Left lobe of liver (tissue), 2 donors: ENCODE measurements at regions not wholly inside any gene's neighbourhood (a gene's known extent, or its start where the extent isn't known, plus 50 kb on each side); places are given as distances from the start of the nearest gene placed in this dataset.

Experiments
- ATAC-seq: fragments of 200-7000 bp; cut with Tn5 transposase; one replicate; pipeline ENCODE4 v1.9.1; 2020; ENCODE audit warnings: mild to moderate bottlenecking, moderate library complexity
- DNase-seq: peaks from one replicate; pipeline ENCODE4 v3.0.0-alpha.2; 2020; ENCODE audit warnings: low spot score
- donor health status: DM: no; HTN: no; CAD: no; lungs with moderate emphysema.
- donor health status: DM: no; HTN: yes; CAD: no.

DNA sequence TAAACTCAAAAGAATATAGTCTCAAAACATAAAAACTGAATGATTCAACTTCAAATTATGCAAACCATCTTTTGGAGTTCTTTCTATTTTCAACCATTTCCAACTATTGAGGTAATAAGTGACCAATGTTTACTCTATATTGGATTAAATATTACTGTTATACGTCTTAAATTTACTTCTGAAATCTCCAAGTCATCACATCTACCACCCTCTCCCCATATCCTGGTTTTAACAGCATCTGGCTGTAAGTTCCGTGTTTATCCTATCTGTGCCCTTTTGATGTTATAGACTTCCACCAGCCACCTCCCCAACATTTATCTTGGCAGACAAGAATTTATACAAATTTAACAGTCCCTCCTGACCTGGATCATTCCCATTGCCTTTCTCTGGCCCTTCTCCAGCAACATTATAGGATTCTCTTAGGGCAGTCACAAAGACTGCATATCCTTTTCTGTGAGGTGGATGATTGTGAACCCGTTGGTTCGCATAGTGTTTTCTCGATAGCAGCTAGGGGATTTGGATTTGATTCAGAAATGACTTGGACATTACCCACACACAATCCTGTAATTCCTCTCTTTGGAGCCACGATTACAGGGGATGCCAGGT is 313.4 kb upstream of the FMN2 start:
- DNase-seq: no peak
- no peak for ATAC-seq

DNA sequence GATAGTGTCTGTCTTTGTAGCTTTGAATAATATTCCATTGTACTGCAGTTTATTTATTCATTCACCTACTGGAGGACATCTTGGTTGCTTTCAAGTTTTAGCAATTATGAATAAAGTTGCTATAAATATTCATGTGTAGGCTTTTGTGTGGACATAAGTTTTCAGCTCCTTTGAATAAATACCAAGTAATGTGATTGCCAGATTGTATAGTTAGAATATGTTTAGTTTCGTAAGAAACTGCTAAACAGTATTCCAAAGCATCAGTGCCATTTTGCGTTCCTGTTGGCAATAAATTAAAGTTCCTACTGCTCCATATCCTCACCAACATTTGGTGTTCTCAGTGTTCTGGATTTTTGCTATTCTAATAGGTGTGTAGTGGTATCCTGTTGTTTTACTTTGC is 311.7 kb upstream of the FMN2 start:
- ATAC-seq: no peak
- DNase-seq: no peak

DNA sequence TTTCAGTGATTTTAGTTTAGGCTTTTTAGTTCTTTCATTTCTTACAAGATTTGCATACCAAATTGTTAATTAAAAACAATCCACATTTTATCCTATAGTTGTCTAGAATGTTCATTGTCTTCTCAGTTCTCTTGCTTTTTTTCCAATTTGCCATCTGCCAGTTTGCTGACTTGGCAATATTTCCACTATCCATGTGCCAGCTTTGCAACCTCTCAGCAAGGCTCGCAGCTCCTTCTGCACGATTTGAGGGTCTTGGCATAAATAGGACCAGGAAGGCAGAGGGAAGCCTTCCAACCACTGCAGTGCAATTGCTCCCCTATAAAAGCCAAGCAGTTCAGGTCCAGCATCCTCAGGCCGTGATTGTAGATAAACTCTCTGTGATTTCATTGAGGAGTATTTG is 306.8 kb upstream of the FMN2 start:
- no peak for DNase-seq
- no peak for ATAC-seq

DNA sequence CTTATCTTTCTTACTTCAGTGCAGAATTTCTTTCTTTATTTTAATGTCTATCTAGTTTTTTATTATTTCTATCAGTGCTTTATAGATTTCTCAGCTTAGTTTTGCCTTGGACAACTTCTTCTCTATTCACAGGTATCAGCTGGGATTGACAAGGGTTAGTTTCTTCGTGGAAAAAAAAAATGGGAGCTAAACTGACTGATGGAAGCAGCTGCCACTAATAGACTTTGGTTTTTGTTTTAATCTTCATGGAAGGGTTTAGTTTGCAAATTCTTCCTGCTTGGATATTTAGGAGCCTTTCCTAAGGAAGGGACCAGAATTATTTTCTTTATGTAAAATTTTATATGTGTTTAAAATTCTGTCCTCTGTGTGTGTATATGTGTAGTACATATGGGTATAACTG is 306.1 kb upstream of the FMN2 start:
- no peak for ATAC-seq
- DNase-seq: no peak

DNA sequence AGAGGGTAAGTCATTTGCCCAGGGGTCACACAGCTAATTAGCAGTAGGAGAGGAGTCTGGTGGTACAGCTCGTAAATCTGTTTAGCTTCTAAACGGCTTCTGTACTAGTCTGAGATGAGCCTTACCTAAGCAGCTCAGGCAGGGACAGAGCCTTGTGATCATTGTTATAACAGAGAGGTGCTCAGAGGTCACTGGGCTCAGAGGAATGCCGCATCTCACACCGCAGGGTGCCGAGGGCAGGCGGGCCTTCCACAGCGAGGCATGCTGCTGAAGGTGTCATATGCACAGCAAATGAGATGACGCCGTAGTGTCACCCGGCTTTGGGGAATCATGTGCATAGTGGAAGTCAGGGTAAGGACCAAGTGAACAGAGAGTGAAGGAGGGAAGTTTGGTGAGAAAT is 305.2 kb upstream of the FMN2 start:
- ATAC-seq (no peak), DNase-seq (no peak)

DNA sequence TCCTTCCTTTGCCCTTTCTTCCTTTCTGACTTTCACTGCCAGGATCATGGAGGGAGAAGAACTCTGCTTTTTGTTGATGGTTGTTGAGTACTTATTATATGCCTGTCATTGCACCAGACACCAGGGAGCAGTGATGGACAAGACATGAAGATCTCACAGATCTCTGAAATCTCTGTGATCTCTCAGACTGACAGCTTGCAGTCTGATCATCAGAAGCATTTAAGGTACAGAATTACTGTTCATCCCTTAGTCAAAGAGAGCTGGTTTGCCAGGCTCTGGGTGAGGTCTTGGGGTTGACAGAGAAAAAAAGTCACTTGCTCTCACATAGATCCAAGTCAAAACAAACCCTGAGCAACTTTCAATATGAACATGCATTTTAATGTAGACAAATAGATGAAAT is 299.5 kb upstream of the FMN2 start:
- ATAC-seq: no peak
- DNase-seq: no peak

DNA sequence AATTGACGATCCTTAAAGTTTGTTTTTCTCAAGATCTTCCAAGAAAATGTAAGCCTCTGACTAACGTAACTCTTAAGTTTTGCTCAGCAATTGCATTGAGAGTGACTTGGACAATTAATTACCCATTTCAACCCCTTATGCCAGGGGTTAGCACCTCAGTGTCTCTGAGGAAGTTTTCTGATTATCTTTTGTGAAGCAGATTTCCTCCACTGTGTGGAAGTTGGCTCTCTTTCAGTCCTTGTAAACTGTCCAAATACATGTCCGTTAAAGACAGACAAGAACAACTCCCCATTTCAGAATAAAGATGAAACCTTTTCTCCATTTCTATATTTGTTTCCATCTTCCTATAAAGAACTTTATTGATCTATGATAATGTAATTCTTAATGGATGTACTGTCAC is 296.4 kb upstream of the FMN2 start:
- DNase-seq (no peak), ATAC-seq (no peak)

DNA sequence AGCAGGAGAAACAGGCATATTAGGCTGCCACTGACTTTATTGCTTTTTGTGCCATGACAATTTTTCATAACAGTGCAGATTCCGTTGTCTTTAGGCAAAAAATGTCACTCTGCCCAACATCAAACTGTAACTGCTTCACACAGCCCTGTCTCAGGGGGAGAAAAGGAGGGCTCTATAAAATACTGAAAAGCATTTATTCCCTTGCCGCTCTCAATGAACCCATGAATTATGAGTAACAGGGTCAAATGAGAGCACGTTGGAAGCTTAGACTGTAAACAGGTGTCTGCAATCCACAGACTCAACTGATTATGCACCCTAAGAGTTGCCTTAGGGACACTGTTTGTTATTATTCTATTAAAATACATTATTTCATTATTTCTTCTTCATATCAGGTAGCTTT is 292.1 kb upstream of the FMN2 start:
- ATAC-seq (no peak), DNase-seq (no peak)

DNA sequence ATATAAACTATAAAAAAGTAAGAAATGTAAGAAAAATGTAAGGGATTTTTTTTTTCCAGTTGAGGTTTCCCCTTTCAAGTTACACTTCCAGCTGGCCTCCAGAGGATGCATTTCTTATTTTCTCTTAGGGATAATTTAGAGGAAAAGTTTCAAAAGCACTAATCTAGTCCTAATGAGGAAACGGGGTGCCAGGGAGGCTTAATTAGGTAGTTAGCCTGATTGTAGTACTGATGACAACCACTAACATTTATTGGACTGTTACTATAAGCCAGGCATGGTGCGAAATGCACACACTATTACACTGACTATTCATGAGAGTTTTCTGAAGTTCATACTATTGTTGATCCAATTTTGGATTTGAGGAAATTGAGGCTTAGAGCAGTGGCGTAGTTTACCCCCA is 290.8 kb upstream of the FMN2 start:
- DNase-seq (no peak), ATAC-seq (no peak)

DNA sequence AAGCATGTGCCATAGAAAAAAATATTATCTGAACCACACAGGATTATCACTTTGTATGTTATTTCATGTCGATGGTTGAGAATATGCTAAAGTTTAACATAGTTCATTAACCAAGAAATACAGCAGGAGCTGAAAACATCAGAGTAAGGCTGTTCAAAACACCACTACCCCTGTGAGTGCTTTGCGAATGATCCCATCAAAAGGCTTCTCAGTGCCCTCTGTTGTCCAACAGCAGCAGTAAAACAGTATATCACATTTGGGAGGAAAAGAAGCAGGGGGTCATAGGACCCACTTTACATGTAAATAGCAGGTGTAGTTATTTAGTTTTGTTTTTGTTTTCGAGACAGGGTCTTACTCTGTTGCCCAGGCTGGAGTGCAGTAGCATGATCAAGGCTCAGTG is 289.4 kb upstream of the FMN2 start:
- ATAC-seq: no peak

DNA sequence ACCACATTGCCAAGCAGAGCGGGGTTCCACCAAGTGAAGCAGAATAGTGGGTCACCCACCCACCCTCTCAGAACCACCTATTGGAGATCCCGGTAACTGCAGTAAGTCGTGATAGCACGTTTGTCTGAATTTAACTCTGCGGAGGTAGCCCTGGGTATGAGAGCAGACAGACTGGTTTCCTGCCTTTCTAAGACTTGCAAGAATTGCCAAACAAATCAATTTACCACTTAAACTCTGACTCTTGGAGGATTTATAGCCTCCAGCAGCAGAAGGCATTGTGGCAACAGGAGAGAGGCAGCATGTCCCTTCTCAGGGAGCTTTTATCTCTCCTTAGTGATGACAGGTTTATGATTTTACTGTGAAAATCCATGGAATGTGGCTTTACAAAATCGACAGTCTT is 287.9 kb upstream of the FMN2 start:
- DNase-seq: no peak
- ATAC-seq: no peak

More for the DNA sequence above, 289.4 kb upstream of the FMN2 start:
- no peak for DNase-seq

DNA sequence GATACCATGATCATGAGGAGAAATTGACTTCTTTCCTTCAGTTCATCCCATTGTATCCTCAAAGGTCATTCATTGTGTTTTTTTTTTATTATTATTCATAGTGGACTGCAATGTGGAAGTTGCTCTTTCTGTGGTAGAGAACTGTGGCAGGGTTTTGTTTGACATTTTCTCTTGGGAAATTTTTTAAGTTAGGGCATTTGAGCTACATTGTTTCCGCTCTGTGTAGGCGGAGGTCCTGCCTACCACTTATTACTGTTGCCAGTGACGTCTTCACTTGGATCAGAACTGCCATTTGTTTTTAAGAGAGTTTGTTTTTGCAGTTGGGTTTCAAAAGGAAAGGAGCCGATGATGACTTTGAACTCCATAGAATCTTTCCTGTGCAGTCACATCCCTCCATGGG is 287.4 kb upstream of the FMN2 start:
- DNase-seq (no peak), ATAC-seq (no peak)

DNA sequence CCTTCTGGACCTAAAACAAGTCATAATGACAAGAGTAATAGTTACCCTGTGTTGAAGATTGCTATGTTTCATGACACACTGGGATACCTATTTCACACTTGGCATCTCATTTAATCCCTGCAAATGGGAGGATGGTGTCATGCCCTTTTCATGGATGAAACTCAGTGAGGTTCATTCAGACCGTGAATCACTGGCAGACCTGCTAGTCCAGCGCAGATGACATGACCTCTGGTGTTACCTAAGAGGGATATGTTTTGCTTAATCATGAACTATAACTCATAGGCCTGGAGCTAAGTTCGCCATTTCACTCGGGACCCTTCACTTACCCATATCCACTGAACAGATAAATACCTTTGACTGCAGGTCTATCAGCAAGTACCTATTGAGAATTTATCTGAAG is 286.6 kb upstream of the FMN2 start:
- ATAC-seq (peak; percentile 21), DNase-seq (no peak)

DNA sequence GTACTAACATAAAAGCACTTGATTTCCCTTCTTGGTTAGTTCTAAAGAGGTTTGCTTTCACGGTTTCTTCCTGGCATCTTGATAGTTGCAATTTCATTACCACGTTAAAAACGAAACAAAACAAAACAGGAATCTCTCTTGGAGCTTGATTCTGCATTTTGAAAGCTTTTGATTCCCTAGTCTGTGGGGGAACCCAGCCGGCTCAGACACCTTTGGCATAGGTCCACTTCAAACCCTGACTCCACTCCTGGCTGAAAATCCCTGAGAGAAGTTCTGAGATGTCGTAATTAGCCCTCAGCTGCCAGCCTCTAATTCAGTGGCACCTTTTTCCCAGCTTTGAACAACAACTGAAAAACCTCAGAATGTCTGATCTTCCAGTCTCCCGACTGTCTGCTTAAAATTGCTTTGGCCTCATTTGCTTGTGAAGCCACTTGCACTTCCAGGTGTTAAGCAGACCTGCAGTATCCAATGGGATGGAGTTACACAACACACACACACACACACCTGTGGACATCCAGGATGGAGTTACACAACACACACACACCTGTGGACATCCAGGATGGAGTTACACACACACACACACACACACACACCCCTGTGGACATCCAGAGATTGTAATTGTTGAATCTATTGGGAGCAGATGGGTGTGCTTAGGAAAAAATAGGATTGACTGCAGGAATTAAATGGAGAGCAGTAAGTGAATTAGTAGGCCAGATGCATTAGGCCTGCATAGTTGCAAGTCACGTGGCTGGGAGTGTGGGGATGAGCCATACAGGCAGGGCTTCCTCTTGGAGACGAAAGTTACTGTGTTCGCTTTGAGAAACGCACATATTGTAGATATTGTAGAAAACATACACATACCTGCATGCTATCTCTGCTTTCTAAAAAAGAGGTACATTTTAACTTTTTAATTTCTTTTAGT is 285.6 kb upstream of the FMN2 start:
- DNase-seq (no peak), ATAC-seq (peak; percentile 33)

DNA sequence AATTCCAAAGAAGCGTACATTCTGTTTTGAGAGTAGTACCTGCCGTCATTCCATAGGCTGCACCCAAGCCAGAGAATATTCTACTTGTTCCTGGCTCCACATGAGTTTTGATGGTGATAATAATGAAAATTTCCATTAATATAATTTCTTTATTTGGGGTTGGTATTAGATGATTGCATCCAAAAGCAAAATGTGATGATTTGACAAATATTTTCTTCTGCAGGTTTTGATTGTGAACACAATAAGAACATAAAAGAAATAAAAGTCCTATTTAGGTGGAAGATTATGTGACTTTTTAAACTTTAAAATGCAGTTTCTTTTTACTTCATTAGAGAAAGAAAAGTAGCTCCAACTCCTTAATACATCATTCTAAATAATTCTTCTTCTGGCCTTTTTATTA is 284.8 kb upstream of the FMN2 start:
- ATAC-seq (no peak), DNase-seq (no peak)

DNA sequence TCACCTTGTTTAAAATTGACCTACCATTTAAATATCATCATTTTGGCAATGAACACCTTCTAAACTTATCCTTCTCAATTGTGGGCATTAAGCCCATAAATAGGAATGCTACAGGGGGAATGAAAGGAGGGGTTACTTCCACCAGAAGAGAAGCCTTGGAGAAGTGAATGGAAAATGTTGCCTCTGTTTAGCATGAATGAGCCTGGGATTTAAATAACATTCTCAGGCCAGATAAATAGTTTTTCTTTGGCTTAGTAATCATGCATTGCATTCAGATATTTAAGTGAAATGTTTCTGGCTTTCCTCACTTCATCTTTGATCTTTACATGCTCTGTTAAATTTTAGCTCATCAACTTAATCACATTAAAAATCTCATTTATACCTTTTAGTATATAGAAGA is 284.3 kb upstream of the FMN2 start:
- no peak for DNase-seq
- no peak for ATAC-seq

DNA sequence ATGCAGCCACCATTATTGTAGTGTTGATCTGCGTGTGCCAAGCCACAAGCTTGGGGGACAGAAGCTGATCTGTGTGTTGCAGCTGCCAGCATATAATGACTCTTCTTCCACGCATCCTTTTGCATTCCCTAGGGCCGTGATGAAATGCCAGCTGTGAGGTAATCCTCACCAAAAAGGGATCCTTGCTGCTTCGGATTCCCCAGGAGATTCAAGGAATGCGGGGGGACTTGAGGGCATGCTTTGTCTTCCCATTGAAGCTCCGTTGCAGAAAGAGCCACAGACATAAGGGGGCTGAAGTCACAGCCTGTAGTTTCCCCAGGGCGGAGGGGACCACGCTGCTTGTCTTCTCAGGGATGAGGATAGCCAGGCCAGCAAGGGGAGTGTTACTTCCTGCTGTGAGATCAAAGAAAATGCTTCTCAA is 281.6 kb upstream of the FMN2 start:
- ATAC-seq (no peak), DNase-seq (no peak)

DNA sequence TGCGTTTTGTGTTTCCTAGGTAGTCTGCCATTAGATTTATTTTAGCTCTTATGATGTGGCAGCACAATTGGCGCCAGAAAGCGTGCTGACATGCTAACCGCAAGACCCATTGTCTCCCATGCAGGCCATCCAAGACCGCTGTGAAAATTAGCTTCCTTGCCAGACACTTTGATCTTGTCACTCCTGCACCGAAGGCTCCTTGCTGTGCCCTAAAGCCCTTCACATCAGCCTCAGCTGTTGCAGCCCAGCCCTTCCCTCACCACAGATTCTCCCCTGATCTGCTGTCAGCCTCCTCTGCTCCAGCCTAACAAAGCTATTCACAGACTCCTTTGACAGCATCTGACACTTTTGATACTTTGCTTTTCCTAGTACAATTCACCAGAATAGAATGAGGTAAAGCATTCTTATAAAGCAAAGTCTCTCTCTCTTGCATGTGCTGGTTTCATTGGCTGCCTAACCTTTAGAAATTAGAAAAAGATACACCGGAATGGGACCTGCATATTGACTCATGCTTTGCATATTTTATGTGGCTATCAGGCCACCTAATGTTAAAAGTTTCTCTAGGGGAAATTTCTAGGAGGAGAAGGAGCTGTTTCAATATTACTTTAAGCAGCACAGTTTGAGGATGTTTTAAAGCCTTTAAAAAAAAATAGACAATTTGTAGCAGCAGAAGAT is 280.3 kb upstream of the FMN2 start:
- no peak for ATAC-seq
- DNase-seq: no peak

DNA sequence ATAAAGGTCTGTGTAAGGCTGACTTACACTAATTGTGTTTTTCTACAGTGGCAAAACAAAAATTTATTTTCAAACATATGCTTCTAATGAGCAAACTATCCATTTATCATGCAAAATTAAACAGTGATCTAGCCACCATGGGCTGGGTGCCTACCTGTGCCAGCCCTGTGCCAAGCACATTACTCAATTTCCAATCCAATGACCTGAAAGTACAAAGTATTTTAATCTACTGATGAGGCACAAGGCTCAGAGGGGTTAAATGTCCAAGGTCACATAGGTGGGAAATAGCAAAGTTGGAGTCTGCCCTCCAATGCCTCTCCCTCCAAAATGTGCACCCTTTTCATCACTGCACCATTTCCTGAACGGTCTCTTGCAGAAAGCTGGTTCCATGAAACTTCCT is 279.1 kb upstream of the FMN2 start:
- ATAC-seq (peak; percentile 54), DNase-seq (no peak)

DNA sequence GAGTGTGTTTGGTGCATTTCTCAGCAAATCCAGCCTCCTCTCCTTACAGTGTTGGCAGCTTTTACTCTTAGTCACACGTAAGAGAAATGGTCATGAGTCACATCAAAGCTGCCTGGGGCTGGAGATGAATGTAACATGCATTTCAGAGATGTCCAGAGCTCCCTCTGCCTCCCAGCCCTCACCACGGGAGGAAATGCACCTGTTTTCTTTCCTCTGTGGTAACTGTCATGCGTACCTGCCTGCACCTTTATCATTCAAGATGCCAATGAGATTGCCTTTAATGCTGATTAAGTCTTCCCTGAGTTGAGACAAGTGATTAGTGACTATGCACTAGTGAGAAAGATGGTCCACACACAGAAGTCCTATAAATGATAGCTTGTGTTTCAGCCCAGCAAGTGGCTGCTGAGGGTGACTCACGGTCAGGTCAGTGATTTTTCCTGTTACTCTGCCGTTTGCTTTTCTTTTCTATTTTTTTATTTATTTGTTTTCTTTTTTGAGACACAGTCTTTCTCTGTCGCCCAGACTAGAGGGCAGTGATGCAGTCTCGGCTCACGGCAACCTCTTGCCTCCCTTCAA is 277.3 kb upstream of the FMN2 start:
- DNase-seq (no peak), ATAC-seq (no peak)

DNA sequence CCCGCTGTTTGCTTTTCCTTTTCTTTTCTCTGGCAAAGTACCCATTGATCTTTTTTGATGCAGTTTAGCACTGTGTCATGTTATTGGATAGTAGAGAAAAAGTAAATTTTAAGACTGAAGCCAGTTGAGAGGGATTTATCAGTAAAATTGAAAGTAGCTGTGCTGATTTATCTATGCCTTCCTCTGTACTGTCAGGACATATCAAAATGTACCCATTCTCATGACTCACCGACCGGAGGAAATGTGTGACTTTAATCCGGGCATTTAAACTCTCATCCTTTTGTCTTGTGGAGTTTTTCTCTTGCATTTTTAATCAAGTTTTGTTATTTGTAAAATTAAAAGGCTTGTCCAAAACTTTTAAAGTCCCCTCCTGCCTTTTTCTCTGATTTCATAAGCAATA is 276.6 kb upstream of the FMN2 start:
- ATAC-seq (no peak), DNase-seq (no peak)
